A673 (cell line): ENCODE measurements at regions not wholly inside any gene's neighbourhood (a gene's known extent, or its start where the extent isn't known, plus 50 kb on each side); places are given as distances from the start of the nearest gene placed in this dataset.

Experiments used
- CTCF ChIP-seq: fragments of 300-800, 200-600 bp; sonication (generic); conservative IDR thresholded peaks from 2 replicates; pipeline ENCODE4 v1.5.1; 2017; ENCODE audit warnings: low read depth, mild to moderate bottlenecking, antibody characterized with exemption, low read length, moderate library complexity, mixed read lengths
- EZH2 ChIP-seq: fragments of 200-600 bp; sonication (generic); IDR thresholded peaks from 2 replicates; pipeline ENCODE4 v1.6.1; 2017; ENCODE audit warnings: borderline replicate concordance, low read depth, mild to moderate bottlenecking, mixed read lengths, antibody characterized with exemption, low read length; ENCODE audit not compliant: poor library complexity, severe bottlenecking

- TF ChIP-seq CTCF (no peak), EZH2 (no peak)
Measured at GRCh38 chr13:112247471-112248405, 128.4 kb upstream of the SPACA7 start.
